AG20443 (cell line): ENCODE measurements at regions not wholly inside any gene's neighbourhood (a gene's known extent, or its start where the extent isn't known, plus 50 kb on each side); places are given as distances from the start of the nearest gene placed in this dataset.
"Not testable (repeated sequence)": the region's sequence is repeated elsewhere in the genome, so short reads cannot be mapped to it uniquely, and the experiment has no call there.

Source experiments
- DNase-seq: peaks from one replicate; pipeline ENCODE4 v3.0.0; 2012; ENCODE audit warnings: low spot score, mixed read lengths

DNA sequence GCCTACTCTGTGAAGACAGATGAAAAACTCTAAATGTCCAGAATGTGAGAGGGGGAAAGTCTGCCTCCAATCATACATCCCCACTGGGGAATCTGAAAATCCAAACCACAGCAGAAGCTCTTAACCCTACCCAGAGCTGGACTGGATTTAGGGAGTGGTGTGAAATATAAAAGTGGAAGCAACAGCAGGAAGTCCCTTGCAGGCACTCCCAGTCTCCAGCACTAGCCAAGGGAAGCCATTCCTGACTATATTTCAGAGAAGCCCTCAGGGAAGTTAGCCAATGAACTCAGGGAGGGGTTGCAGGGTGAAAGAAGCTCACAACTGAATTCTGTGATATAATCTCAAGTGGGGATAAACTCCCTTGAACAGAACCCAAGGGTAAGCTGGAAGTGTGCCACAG lies 51.5 kb downstream of the CRPPA start:
- DNase-seq = no peak

DNA sequence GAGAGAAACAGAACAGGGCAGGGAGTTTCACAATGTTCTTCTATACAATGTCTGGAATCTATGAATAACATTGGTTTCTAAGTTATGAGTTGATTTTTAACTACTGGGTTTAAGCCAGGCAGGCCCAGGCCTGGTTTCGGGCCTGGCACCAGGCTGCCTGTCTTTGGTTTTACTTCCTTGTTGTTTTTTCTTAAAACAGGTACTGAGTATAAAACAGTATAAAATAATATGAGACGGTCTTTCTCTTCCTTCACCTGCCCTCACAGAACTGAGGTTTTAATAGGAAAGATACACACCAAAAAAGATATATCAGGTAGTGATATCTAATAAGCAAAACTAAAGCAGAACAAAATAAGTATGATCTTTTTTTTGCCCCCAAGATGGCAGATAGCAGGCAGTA lies 52.0 kb downstream of the CRPPA start:
- DNase-seq = not testable (repeated sequence)

DNA sequence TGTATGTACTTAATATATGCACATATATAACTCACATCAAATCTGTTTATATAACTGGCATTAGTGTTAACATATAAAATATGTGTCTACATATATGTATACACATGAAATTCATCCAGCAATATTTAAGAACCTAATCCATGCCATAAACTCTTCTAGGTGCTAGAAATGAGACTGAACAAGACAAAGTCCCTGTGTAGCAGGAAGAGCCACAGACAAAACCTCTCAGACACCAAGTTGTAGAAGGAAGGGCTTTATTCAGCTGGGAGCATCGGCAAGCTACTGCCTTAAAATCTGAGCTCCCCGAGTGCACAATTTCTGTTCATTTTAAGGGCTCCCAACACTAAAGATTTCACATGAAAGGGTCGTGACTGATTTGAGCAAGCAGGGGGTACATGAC lies 52.5 kb downstream of the CRPPA start:
- DNase-seq = no peak

DNA sequence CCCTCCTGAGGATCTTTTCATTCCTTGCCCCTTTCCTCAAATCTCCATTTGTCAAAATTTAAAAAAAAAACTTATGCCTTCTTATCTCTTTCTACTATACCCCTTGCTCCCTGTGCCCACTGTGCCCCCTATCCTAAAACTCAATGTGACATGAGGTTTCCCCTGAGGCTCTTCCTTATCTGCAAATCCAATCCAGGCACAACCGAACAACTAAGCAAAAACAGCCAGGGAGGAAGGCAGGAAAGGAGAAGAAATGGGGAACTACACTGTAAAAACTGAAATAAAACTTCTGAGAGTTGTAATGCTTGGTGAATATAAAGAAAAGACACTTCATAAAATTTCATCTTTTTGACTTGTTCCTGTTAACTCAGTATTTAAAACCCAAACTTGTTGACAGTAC lies 54.2 kb downstream of the CRPPA start:
- no peak for DNase-seq

DNA sequence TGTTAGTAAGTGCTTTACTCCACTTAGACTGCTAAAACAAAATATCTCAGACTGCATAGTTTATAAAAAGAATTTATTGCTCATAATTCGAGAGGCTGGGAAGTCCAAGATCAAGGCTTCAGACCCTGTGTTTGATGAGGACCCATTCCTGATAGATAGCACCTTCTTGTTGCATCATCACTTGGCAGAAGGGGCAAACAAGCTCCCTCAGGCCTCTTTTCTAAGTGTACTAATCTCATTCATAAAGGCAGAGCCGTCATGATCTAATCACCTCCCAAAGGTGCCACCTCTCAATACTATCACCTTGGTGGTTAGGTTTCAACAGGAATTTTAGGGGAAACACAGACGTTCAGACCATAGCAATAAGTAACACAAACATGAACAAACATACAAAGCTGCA lies 55.4 kb downstream of the CRPPA start:
- DNase-seq = no peak

DNA sequence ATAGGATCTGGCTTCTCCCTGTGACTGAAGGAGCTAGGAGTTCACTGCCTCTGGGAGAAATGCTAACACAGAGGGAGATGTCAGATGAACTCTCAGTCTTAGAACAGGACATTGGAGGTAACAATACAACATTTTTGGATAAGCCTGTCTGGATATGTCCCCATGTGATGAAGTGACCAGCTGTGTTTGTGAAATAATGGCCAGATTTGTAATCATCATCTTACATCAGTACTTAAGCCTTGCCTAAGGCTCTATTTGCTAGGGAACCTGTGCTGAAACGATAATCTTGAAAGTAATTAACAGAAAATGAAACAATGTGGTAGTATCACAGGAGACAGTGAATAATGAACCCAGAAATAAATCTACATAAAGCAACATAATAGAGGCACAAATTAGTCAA lies 56.2 kb downstream of the CRPPA start:
- no peak for DNase-seq

DNA sequence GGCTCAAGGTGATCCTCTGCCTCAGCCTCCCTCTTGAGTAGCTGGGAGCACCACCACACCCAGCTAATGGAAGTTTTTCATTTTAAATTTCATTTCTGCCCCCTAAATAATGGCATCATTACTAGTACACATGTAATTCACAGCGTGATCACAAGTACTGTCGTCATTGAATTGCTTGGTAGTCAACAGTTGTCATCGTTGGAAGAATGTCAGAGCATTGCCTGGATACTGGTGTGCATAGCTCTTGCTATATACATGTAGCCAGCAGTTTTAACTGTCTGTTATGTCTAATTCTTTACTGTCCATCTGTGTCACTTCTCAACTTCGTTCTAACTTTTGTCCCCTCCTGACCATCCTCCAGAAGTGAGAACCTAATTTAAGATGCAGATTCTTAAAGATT lies 62.1 kb downstream of the CRPPA start:
- no peak for DNase-seq

DNA sequence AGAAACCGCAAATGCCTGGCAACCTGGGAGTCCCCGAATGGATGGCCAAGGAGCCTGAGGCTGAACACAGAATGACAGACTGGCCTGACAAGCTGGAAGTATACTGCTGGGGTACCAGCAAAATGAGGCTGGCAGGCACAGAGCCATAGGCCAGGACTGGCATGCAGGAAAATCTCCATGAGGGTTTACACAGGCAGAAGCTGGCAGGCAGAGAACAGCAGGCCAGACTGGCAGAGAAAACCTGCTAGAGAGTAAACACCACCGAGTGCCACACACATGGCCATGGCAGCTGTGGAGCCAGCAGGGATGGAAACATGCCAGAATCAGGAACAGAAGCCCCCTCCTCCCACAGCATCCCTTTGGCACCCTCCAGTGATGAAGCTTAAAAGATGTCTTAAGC lies 63.4 kb downstream of the CRPPA start:
- DNase-seq = no peak

DNA sequence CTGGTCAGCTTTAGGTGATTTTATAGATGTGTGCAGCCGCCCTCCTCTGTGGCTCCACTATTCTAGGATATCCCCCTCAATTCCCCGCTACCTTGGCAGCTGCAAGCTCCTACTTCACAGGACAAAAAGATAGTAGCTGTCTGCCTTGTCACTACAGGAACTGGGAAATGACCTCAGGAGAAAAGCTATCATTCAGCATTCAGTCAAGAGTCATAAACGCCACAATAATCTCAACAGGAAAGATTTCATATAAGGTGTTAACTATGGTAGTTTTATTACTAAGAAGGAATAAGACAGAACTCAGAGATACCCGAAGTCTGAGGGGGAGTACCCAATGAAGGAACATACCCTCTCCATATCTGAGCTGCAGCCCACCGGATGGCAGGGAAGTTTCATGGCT lies 63.9 kb downstream of the CRPPA start:
- no peak for DNase-seq

DNA sequence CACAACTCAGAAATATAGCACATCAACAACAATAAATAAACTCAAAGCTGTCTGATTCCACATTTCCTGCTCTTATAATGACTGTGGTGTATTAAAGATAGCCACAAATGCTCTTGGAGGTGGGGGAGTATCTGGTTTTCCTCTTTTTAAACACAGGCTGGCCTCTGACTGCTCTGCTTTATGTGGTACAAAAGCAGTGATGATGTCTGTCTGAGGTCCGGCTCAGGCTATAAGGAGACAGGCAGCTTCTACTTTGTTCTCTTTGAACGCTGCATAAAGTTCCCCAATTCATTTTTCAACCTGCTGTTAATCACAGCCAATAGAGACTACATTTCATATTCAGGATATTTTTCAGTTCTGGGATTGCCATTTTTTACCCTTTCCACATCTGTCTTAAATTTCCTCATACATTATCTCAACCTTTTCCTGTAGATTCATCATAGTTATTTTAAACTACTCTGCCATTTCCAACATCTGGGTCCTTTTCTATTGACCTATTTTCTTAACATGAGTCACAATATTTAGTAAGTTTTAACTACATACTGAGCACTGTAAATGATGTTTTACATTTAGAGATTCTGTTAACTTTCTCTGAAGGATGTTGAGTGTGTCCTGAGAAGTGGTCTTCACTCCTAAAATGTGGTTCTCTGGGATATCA lies 64.9 kb downstream of the CRPPA start:
- DNase-seq = peak; percentile 20

DNA sequence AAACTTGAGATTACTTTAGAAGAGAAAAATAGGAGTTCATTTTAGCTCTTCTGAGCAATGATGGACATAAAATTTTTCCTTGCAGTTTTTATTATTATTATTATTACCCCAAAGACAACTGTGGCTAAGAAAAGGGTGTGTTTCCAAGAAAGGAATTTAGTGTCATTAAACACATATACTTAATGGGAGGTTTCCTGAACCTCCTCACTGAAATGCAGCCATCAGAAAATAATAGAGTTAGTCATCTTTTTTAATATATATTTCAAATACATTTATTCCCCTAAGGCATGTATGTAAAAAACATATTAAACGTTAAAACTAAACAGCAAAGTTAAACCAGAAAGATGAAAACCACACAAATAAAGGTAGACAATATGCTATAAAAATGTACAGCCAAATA lies 66.8 kb downstream of the CRPPA start:
- DNase-seq = no peak

DNA sequence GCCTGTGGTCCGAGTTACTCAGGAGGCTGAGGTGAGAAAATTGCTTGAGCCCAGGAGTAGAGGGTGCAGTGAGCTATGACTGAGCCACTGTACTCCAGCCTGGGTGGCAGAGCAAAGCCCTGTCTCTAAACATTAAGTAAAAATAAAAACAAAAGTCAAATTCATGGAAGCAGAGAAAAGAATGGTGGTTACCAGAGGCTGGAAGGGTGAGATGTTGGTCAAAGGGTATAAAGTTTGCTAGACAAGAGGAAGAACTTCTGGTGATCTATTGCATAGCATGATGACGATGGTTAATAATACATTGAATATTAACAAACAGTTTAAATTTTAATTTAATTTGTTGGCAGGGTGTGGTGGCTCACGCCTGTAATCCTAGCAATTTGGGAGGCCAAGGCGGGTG lies 68.1 kb downstream of the CRPPA start:
- no peak for DNase-seq

DNA sequence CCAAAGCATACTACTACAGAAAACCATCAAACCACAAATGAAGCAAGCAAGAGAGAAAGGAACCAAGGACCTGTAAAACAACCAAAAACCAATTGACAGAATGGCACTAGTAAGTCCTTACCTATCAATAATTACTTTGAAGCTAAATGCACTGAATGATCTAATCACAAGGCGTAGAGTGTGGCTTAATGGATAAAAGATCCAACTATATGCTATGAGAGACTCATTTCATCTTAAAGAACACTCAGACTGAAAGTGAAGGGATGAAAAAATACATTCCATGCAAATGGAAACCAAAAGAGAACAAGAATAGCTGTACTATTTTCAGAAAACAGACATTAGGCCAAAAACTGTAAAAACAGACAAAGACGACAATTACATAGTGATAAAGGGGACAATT lies 70.7 kb downstream of the CRPPA start:
- DNase-seq = no peak

DNA sequence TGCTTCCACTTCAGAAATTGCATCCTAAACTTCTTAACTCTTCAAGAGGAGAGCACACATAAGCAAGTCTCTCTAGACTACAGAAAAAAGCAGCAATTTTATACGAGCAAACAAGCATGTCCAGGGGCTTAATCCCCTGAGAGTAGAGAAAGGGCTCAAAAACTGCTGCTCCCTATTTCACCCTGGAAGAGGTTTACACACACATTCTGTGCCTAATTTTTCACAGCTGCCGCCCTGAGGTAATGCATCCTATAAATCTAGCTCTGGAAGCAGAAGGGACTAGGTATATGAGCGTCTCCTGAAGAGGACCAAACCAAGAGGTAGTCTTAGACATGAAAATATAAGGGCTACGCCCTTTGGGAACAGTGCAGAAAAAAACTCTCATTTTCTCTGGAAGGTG lies 73.1 kb downstream of the CRPPA start:
- DNase-seq = no peak

DNA sequence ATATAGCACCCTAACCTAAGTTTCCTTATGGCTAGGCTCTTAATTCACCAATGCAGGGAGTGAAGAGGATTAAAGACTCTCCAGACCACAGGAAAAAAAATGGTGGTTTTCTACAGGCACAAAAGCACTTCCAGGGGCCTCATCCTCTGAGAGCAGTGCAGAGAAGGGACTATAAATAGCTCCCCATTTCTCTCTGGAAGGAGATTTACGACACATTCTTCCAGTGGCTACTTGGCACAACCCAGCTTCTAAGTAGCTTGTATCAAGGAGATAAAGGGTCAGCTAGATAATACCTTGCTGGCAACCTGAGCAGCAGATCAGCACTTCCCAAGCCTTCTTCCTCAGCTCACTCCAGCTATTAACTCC lies 73.5 kb downstream of the CRPPA start:
- DNase-seq = no peak

DNA sequence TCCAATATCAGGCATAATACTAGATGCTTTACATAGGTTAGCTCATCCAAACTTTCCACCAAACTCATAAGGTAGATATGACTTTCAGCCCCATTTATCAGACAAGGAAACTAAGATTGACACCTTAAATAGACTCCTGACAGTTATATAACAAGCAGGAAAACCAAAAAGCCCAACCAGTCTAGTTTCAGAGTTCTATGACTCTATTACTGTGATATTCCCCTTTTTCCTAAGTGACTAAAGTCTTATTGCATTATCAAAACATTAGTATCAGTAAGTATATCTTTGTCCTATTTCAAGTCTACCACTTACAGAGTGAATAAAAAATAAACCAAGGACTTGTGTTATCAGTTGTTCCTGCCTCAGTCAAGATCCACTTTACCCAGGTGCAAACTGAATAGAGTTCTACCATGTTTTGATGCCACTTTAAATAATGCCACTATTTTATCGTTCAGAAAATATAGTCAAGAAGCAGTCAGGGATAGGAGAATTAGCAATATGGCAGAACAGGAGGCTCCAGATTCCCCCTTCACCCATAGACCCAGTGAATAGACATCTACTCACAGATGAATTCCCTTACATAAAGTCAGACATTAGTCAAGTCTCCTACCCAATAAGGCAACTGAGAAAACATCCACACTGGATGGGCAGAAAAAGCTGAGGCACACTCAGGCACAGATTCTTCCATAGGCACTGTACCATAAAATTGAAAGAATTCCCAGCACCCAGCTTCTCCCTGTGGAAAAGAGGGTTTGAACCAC lies 74.1 kb downstream of the CRPPA start:
- no peak for DNase-seq

DNA sequence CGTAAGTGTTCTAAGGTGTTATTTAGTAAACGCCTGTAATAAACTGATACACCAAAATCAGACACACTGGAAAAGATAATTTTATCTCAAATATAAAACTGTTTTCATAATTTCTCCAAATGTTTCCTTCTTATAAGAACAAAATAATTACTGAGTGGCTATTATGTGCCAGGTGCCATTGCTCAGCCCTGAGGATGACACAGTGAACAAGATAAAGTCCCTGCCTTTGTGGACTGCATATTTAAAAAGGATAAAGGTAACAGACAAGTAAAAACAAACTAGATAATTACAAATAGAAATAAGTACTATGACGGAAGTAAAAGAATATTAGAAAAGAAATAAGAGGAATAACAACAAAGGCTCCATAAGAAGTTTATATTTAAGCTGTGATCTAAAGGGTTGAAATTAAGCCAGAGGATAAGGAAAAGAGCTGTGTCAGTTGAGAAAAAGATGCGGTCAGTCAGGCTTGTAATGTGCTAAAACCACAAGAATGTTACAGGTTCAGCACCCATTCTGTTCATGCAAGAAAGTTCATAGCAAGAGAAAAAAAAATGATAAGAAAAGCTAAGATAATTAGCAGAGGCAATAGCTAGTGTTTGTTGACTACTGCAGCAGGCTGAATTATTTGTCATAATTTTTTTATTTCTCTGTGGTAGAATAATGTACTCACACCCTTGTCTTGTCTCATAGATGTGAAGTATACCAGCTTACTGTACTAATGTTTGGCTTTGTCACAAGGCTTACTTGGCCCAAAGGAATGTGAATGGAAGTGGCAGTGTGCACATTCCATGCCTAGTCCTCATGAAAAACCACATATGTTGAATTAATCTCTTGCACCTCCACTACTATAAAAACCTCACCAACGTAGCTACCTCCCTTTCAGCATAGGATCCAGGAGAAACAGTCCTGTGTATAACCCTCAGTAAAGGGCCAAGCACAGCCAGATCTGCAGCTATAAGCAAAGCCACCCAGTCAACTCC lies 75.1 kb downstream of the CRPPA start:
- peak; percentile 60 for DNase-seq

DNA sequence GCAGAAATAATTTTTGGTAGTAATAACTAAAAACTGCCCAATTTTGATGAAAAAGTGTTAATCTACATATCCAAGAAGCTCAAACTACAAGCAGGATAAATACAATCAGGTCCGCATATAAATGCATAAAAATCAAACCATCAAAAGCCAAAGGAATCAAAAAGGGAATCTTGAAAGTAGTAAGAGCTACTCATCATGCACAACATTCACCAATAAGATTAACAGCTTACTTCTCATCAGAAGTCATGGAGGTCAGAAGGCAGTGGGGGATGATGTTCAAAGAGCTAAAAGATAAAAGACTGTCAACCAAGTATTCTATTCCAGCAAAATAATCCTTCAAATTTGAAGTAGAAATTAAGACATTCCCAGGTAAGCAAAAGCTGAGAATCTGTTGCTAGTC lies 76.4 kb downstream of the CRPPA start:
- DNase-seq = no peak

DNA sequence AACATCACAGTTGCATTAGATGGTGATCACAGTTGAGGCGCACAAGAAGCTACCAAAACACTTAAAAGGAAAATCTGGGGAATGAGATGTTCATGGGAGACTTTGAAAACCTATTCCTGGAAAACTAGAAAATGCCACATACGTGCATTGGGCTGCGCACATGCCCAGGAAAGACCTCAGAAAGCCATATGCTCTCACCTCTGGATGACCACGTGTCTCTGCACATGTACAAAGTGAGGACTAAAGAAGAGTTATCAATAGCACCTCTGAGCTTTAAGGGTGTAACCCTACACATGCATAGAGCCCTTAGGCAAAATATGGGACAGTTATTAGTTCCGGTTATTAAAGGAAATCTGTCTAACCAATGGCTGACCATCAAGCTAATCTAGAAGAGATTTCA lies 77.7 kb downstream of the CRPPA start:
- DNase-seq = no peak

DNA sequence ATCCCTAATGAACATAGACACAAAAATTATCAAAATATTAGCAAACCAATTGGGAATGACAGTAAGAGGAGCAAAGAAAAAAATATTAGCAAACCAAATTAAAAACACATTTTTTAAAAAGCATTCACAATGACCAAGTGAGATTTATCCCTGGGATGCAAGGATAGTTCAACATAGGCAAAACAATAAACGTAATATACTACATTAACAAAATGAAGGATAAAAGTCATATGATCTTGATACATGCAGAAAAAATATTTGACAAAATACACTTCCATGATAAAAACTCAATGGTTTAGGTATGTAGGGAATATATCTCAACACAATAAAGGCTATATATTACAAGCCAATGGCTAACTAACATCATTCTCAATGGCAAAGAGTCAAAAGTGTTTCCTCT lies 83.3 kb downstream of the CRPPA start:
- no peak for DNase-seq

DNA sequence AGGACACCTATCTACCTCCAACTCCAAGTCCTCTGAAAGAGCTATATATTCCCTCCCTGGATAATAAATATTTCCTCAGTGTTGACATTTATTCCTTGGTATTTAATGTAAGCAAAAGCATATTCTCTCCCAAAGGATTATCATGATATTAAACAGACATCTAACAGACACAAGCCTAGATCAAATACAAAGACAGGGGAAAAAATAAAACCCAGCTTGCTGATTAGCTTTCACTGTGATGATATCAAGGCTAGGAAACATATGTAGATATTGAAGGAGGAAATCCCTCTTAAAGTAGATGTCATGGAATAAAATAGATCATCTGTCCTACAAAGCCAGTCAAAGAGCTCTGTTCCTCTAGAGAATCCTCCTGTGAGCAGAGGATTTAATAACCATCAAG lies 95.2 kb downstream of the CRPPA start:
- no peak for DNase-seq

DNA sequence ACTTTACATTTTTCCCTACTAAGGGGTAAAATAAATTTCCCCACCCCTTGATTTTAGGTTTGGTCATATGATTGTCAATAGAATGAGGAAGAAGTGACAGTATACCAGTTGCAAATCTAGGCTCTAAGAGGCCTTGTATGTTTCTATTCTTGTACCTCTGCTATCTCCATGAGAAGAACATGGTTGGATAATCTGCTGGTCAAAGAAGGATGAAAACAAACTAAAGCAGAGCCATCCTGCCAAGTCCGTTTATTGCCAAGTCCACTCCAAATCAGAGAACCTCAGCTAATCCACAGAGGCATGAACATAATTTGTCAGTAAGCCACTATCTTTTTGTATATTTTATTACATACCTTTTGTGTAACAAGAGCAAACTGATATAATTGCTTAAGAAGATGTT lies 98.0 kb downstream of the CRPPA start:
- DNase-seq = no peak

DNA sequence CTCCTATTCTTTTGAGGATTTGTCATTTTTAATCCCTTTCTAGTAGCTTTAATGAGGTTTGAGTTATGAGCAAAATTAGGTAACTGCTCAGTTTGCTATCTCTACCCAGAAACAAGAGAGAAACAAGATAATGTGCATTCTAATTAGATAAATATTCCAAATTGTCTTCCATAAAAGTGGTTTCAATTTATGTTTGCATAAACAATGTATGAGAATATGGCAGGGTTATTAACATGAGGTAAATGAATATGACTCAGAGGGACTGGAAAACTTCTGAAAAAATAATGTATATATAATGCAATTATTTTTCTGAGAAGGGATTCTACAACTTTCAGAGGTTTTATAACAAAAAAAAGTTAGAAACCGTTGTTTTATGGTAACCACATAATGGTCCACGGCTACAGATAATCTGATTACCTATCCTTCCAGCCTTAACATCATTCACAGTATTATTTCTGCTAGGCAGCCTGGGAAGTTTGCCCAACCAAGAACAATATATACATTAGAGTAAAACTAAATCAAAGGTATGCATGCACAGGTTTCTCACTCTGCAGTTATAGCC lies 101.2 kb downstream of the CRPPA start:
- DNase-seq = no peak
